ENCODE measurements at regions not wholly inside any gene's neighbourhood (a gene's known extent, or its start where the extent isn't known, plus 50 kb on each side); places are given as distances from the start of the nearest gene placed in this dataset.
"Not testable (repeated sequence)": the region's sequence is repeated elsewhere in the genome, so short reads cannot be mapped to it uniquely, and the experiment has no call there.

DNA sequence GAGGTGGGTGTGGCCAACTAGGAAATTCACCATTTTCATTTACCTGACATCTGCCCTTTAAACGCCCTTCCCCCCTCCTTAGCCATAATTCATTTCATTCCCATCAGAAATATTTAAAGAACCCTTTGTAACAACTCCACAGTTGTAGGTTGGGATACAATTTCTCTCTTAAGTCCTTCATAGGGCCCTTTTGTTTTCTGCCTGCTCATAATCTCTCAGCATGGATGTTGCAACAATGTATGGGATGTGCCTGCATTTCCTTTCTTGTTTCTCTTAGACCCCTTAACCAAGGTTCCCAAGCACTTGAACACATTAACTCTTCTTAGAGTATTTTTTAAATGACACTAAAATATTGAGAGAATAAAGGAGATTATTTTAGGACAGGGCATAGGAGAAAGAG lies 51.7 kb upstream of the MYO10 start:
- no peak for DNase-seq

DNA sequence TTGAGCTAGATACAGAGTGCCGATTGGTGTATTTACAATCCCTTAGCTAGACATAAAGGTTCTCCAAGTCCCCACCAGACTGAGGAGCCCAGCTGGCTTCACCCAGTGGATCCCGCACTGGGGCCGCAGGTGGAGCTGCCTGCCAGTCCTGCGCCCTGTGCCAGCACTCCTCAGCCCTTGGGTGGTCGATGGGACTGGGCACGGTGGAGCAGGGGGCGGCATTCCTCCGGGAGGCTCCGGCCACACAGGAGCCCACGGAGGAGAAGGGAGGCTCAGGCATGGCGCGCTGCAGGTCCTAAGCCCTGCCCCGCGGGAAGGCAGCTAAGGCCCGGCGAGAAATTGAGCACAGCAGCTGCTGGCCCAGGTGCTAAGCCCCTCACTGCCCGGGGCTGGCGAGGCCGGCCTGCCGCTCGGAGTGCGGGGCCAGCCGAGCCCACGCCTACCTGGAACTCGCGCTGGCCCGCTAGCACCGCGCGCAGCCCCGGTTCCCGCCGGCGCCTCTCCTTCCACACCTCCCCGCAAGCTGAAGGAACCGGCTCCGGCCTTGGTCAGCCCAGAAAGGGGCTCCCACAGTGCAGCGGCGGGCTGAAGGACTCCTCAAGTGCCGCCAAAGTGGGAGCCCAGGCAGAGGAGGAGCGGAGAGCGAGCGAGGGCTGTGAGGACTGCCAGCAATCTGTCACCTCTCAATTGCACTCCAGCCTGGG lies 54.9 kb upstream of the MYO10 start:
- DNase-seq: not testable (repeated sequence)

DNA sequence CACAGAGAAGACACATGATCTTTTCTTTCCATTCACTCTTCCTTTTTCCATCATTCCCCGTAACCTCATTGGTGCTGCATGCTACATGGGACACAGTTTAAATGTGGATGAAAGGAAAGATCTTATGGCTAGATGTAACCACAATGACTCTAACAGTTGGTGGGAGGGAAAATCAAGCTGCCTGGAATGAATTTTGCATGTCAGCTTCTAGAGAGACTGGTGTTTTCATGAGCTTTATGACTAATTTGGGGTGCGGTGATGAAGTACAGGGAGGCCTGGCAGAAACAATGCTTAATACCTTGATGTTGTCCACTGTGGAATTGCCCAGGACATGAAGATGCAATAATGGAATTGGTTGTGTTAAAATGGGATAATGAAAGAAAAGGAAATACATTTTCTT lies 55.9 kb upstream of the MYO10 start:
- DNase-seq: no peak

DNA sequence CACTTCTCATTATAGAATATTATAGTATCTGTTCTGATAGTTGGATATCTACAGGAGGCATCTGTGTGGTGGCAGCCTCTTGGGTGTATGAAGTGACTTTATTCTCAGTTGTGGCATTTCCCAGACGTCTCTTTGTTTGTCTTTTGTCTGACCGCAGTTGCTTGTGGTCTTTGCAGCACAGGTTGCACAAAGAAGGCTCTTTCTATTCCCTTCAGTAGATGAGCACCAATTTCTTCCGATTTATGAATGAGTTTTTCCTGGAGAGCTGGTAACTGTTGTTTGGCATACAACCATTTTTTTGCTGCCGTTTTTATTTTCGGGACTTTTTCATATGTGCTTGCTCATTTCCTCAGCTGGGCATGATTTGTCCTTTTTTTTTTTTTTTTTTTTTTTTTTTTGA lies 56.4 kb upstream of the MYO10 start:
- no peak for DNase-seq

DNA sequence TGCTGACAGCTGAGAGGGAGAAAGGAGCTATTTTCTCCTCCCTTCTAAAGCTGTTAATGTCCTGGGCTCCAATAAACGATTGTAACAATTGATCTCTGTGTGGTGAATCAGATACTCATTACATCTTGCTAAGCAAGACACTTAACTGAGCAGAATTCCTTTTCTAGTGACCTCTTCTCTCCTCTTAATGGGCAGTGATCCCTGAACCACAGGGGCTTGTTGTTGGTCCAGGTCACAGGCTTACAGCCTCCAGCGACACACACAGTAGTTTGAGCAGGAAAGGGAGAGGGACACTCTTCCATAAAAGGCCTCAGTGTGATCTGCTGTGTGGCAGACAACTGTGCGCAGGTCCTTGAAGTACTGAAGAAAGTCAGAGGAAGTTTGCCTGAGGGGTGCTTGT lies 58.5 kb upstream of the MYO10 start:
- DNase-seq: no peak

DNA sequence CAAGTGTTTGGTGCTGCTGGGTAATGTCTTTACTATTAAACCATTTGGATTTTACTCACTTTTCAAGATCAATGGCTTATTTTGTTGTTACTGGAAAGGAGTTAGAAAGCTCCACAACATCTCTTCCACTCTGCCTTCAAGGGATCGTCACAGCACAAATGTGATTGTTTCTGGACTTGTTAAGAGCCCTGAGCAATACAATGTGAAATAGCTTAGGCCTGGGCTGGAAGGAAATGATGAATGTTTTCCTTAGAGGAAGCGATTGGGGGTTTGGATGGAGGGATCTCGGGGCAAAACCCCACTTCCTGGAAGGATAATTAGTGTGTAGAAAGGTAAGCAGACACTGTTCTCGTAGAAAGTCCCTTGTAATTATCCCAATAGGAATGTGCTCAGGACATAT lies 59.3 kb upstream of the MYO10 start:
- DNase-seq: no peak

DNA sequence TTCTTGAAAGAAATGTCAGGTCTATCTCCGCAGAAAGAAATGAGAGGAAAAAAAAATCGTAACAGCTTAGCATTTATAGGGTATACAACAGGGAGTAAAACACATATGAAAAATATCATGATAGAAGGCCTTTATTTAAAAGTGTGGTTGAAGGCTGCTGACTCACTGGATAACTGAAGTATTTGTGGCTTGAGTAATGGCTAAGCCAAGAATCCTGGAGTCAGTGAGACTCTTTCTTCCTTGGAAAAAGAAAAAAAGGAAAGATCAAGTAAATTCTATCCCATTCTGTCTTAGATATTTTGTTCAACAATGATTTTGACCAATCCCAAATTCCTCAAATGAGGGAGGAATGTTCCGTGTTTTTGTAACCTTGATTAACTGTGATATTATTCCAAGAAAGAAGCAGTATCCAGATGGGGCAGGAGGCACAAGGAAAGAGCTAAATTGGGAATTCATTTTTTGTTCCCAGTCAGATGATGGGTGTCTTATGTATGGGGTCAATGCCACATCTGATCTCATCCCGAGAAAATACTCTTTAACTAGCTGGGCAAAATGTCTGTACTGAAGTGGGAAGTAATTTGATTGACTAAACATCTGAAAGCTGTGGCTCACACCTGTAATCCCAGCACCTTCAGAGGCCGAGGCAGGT lies 64.3 kb upstream of the MYO10 start:
- no peak for DNase-seq

DNA sequence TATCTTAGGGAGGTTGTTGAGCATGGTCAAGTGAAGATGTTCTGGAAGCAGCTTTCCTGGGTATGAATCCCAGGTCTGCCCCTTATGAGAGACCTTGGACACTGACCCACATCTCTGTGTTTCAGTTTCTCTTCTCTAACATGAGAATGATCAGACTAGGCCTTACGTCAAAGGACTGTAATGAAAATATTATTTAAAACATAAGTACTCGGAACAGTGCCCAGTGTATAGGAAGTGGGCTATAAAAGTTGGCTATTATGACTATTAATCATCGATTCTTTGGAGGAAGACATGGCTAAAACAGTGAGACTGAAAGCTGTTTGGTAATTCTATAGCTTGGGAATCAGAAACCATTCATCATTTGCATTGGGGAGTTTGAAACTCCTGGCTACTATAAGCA lies 65.3 kb upstream of the MYO10 start:
- DNase-seq: no peak

DNA sequence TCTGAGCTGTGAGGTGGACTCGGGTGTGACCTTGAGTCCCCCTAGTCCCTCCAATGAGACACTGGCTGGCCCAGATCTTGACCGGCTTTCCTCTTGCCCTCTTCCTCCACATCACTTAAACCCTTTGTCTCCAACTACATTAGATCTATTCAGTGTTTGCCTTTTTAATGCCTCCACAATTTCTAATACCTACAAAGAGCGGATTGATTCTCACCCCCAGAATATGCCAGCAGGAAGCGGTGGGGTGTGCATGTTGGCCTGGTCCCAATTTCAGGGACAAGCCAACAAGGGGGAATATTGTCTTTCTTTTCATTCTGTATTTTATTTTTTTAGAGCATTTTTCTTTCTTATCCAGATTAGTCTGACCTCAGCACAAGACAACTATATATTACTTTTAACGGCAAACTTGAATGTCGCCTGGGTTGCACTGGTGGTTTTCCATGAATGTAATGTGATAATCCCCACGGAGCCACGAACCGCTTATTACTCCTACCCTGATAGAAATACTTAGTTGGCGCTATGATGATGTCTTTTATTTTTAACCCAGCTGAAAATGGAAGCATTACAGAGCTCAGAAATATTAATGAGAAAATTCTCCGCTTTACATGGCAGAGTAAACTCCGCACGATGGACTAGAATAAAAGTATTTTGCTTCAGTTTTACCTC lies 68.5 kb upstream of the MYO10 start:
- DNase-seq: no peak

DNA sequence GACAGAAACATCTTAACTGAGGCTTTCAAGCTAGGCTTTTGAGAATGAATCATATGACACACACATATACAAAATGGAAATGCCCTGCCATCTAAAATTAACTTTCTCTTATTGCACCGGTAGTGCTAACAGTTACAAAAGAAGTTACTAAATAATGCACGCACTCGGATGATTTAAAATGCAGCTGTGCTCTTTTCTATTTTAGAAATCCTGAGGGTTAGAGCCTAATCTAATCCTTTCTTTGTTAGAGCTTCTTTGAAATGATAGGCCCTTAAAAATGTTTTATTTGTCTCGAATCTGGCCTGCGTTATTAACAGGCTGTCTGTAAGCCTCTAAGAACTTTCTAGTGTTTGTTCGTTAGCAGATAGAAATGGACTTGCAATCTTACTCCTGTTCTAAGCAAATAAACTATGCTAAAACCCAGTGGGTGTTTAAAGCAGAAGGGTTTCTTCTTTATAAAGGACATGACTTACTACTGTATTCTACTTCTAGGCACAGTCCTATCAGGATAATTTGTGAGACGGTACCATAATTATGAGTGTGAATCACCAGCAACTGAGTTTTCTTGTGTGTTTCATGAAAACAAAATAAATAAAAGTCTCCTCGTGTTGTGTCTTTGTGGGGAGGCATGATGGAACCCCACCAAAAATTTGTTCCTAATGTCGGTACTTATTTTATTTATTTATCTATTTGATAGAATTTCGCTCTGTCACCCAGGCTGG lies 69.2 kb upstream of the MYO10 start:
- DNase-seq: no peak

DNA sequence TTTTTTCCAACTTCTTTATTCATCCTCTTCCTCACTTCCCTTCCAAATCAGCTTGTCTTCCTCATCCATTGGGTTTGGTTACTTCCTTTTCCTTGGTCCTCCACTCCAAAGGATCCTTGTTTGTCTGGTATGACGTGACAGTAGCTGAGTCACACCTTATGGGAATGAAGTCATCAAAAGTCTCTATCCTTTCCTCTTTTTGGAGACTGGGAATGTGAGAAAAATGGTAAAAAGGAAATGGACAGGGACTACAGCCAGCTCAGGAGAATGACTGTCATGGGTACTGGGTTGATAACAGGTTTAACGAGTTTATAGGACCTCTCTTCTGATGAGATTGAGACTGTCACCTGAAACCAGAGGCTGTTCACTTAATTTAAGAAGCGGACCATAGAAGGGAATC lies 76.2 kb upstream of the MYO10 start:
- DNase-seq: no peak

DNA sequence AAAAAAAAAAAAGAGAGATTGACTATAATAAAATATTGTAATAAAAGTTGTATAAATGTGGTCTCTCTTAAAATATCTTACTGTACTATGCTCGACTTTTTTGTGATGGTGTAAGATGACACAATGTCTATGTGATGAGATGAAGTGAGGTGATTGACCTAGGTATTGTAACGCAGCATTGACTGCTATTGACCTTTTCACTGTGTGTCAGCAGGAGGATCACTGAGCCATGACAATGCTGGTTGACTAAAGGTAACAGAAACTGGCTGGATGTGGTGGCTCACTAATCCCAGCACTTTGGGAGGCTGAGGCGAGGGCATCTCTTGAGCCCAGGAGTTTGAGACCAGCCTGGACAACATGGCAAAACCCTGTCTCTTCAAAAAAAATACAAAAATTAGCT lies 78.6 kb upstream of the MYO10 start:
- no peak for DNase-seq

DNA sequence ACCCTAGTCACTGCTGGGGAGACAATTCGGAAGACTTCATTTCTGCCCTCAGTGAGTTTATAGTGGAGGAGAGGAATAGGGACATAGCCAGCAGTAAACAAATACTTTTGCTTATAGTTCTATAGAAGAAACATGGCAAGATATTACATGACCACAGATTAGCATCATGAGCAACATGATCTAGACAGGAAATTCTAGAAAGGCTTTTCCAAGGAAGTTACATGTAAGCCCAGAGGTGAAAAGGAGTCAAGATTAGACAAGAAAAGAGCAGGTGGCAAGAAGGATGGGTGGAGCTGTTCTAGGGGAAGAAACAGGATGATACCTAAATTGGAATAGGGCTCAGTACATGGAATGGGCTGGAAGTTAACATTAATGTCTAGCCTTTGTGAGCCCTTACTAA lies 82.8 kb upstream of the MYO10 start:
- DNase-seq: no peak

DNA sequence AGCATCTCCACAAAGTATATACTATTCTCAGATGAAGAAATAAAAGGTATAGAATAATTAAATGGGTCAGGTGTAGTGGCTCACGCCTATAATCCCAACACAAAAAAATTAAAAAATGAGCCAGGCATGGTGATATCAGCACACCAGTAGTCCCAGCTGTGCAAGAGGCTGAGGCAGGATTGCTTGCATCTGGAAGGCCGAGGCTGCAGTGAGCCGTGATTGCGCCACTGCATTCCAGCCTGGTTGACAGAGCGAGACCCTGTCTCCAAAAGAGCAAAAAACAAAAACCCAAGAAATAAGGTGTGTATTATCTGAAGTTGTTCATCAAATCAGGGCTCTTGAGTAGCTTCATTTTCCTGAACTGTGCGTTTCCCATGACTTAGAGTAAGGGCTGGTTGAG lies 83.2 kb upstream of the MYO10 start:
- DNase-seq: no peak

DNA sequence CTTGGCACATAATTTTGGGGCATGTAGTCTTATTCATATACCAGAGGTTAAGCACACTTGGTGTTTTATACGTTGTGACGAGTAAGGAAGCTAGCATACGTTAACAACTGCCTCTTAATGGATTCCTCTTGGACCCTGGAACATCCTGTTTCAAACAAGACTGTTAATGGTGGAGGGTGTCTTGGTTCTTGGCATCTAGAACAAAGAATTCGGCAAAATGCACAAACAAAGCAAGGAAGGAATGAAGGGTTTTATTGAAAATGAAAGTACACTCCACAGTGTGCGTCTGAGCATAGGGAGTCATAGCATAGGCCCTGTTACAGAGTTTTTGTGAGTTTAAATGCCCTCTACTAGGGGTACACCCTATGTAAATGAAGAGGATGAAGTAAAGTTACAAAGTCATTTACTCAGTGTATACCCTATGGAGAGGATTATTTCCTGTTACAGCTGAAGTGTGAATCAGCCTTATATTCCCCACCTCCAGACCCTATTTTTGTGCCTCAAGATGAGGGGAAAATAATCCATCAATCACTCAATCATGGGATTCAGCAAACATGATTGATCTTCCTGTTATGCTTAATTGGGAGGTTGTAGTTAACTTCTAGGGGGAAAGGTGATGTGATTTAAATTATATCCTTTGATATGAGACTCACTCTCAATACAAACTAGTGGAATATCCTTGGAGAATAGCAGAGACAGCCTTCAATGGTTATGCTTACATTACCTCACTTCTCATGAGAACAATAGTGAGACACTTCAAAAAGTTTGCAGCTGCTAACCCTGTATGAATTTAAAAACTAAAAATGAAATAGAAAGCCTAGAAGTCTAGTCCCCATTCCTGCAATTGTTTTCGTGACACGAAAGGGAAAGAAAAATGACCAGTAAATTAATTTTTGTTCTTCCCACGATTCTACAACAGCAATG lies 84.9 kb upstream of the MYO10 start:
- DNase-seq: no peak

DNA sequence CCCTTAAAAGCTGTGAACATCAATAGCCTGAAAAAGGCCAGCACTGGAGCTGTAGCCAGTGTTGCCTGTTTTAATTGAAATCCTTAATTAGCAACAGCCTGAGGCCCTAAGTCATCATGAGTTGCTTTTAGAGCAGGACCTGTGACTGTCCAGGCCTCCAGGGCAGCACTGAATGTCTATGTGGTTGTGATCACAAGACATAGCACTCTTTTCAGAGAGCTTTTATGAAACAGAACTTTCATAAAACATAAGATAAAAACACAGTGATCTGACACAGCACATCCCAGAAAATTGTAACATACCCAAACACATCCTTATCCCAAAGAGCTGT lies 85.5 kb upstream of the MYO10 start:
- DNase-seq: no peak

DNA sequence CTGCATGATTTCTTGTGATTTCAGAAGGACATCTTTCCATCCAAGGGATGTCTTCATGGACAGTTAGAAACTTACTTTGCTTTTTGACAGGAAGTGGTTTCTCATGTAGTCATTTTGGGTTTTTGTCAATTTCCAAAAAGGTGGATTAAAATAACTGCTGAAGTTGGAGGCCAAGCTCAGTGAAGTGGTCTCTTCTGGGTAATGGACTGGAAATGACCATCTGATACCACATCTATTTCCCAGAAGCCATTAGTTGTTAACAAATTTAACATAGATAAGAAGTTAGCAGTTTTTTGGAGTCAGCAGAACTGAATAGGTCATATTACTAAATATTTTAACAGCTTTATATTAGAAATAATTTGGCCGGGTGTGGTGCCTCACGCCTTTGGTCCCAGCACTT lies 86.2 kb upstream of the MYO10 start:
- no peak for DNase-seq

DNA sequence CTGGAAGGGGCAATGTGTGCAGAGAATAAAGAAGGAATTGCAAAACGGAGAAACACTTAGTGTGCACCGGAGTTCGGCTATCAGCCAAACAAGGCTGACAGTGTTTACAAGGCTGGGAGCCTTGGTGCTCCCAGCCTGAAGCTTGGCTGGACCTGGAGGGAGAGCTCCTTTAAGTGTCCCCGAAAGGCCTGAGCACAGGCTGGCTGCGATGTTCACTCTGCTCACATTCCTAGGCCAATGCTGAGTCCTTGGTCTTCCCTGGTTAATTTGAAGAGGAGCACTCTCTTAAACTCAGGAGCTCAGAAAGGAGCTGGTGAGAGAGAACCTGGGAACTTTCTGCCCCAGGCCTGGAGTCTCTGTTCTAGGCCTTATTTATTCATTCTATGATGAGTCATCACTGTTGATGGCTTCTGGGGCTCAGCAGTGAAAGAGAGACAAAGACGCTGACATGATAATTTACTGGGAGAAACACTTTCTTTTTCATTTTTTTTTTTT lies 88.6 kb upstream of the MYO10 start:
- no peak for DNase-seq

DNA sequence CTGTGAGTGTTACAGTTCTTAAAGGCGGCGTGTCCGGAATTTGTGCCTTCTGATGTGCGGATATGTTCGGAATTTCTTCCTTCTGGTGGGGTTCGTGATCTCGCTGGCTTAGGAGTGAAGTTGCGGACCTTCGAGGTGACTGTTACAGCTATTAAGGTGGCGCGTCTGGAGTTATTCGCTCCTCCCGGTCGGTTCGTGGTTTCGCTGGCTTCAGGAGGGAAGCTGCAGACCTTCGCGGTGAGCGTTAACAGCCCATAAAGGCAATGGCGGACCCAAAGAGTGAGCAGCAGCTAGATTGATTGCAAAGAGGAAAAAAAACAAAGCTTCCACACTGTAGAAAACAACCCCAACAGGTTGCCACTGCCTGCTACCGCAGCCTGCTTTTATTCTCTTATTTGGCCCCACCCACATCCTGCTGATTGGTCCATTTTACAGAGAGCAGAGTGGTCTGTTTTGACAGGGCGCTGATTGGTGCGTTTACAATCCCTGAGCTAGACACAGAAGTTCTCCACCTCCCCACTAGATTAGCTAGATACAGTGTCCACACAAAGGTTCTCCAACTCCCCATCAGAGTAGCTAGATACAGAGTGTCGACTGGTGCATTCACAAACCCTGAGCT lies 95.7 kb upstream of the MYO10 start:
- DNase-seq: not testable (repeated sequence)

DNA sequence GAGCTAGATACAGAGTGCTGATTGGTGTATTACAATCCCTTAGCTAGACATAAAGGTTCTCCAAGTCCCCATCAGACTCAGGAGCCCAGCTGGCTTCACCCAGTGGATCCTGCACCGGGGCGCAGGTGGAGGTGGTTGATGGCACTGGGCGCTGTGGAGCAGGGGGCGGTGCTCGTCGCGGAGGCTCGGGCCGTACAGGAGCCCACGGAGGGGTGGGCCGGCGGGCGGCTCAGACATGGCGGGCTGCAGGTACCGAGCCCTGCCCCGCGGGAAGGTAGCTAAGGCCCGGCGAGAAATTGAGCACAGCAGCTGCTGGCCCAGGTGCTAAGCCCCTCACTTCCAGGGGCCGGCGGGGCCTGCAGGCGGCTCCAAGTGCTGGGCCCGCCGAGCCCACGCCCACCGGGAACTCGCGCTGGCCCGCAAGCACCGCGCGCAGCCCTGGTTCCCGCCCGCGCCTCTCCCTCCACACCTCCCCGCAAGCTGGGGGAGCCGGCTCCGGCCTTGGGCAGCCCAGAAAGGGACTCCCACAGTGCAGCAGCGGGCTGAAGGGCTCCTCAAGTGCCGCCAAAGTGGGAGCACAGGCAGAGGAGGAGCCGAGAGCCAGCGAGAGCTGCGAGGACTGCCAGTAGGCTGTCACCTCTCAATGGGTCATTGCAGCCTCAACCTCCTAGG lies 96.4 kb upstream of the MYO10 start:
- not testable (repeated sequence) for DNase-seq

DNA sequence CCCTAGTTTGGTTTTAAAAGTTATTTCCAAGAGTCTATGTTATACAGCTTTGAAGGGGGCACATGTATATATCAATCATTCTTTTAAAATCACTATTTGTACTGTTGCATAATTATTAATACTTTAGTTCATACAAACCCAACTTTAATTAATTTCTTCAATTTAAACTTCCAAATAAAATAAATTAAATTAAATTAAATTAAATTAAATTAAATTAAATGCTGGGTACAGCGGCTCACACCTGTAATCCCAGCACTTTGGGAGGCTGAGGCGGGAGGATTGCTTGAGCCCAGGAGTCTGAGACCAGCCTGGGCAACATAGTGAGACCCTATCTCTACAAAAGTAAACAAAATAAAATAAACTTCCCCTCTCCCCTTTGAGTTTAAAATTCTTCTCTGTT lies 98.9 kb upstream of the MYO10 start:
- DNase-seq: not testable (repeated sequence)

DNA sequence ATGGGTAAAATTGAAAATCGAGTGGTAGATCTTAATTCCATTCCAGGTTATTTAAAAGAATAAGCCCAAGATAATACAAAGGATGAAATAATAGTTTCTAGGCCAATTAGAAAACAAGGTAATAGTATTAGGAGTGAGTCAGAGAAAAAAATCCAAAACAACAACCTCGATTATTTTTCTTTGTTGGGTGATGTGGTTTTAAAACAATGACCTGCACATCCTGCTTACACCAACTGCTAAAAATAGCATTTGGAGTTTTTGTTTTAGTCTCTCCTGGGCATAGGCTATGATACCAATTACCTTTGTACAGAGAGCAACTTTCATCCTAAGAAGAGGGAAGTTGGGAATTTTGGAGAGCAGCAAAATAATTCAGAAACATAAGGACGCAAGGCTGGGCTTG lies 101.7 kb upstream of the MYO10 start:
- DNase-seq: no peak
